ENCODE measurements at regions not wholly inside any gene's neighbourhood (a gene's known extent, or its start where the extent isn't known, plus 50 kb on each side); places are given as distances from the start of the nearest gene placed in this dataset.
"Not testable (repeated sequence)": the region's sequence is repeated elsewhere in the genome, so short reads cannot be mapped to it uniquely, and the experiment has no call there.

DNA sequence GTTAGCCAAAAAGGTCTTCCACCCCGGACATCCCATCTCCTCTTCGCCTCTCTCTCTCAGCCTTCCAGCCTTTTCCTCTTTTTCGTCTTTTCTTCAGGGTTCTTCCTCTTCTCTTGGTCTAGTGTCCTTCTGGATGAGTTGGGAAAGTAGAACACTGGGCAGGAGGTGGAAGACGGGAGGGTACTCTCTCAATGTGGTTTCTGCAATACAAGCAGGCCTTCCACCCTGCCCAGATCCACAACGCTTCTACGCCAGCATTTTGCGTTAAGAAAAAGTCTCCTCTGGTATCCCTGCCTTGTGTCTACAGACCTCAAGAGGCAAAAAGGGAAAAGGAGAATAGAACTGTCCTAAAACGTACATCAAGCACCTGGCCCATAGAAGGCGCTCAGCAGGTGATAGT is 587.8 kb downstream of the BNC2 start:
- no peak for DNase-seq

DNA sequence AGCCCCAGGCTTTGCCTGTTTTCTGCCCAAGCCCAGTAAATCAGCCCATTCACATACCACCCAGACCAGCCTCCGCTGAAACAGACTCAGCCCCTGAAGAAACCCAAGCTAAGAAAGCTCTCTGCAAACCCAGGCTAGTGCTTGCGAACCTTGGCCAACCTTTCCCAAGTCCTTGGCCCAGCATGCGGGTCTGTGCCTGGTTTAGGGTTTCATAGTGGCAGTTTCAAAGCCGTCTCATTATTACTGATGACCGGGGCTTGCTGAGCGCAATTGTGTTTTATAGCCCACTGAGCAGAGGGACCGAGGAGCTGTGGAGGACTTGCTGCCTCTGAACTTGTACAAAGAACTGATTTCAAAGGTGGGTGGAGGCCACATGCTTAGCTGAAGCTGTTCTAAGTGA is 584.3 kb downstream of the BNC2 start:
- DNase-seq: no peak

DNA sequence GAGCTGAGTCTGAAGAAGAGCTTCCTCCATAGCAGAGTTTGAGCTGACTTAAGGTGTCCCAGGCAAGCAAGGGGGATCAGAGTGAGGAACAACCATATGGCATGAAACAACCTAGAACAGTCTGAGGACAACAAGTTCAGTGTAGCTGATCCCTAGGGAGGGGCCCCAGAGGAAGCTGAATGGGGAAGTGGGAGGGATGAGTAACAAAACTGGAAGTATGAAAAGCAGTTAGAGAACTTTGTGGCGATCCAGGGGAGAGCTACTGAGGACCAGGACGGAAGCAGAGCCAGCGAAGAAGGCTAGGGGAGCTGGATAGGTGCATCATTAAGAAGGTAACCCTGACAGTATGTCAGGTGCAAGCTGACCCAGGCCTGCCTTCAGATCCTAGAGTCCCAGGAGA is 580.8 kb downstream of the BNC2 start:
- DNase-seq: no peak

DNA sequence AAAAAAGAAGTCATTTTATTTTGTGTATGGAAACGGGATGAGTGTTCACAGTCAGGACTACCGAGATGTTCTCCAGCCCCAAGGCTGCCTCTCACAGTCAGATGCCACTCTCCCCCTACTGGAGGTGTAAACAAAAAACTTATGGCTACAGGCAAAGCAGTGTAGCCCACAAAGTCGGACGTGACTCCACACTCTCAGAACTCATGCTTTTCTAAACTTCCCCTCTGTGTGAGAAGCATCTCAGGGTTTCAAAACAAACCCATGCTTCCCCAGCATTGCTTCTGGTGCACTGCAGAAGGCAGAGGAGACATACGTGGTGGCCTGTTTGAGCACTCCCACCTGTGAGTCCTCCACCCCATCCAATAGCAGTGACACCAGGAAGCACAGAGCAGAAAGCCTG is 580.3 kb downstream of the BNC2 start:
- DNase-seq: no peak

DNA sequence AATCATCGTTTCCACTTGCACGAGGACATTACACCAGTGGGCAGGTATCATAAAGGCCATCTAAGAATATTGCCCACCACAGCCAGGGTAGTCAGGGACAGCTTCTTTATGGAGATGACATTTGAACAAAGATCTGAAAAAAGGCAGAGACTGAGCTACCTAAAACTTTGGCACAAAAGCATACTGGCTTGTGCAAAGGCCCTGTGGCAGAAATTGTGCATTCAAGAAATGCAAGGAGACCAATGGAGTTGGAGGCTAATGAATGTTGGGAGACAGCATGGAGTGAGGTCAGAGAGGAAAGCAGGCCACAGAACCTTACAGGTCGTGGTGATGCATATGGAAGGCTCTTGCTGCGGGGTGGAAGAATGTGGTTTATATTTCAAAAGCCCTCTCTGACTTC is 578.5 kb downstream of the BNC2 start:
- no peak for DNase-seq

DNA sequence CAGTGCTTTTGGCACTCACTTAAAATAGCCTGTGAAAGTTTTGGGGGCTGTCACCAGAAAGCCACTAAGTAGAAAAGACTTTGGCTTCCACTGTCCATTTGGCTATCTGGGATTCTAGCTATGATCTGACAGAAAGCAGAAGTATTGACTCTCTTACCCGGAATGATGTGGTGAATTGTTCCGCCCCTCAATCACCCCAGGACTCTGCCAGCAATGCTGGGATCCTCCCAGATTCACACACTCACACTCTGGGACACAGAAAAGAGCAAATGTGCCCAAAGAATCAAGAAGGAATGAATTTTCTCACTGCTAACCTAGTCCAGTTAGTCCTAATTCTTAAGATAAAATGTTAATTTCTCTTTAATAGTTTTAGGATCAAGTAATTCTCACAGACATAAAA is 576.9 kb downstream of the BNC2 start:
- no peak for DNase-seq

DNA sequence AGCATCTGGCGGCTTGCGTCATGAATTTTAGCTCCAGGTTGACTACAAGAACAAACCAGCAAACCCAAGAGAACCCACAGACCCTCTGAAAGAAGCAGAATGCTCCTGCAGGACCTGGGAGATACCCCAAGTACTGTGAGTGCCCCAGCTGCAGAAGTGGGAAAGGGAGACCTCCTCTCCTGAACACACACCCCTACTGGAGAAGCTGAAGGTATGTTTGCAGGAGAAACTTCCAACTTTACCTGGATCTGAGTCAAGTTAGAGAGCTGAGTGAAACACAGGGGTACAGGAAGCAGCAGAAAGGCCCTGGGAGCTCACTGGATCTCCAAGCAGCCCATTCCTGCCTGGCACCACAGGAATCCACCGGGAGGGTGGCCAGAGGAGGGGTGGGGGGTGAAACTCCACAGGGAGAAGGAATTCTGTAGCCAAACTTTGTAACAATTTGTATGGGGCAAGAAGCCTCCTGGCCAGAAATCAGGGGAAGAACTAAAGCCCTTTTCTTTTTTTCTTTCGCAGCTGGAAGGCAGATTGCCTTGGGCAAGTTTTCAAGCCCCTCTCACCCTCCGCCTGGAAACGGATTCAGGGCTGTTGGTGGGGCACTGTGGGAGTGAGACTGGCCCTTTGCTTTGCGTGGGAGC is 576.2 kb downstream of the BNC2 start:
- no peak for DNase-seq

DNA sequence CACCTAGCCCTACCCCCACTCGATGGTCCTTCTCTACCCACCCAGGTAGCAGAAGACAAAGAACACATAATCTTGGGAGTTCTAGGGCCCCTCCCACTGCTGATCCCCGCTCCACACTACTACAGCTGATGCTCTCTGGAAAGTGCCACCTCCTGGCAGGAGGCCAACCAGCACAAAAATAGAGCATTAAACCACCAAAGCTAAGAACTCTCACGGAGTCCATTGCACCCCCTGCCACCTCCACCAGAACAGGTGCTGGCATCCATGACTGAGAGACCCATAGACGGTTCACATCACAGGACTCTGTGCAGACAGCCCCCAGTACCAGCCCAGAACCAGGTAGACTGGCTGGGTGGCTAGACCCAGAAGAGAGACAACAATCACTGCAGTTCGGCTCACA is 575.5 kb downstream of the BNC2 start:
- not testable (repeated sequence) for DNase-seq

DNA sequence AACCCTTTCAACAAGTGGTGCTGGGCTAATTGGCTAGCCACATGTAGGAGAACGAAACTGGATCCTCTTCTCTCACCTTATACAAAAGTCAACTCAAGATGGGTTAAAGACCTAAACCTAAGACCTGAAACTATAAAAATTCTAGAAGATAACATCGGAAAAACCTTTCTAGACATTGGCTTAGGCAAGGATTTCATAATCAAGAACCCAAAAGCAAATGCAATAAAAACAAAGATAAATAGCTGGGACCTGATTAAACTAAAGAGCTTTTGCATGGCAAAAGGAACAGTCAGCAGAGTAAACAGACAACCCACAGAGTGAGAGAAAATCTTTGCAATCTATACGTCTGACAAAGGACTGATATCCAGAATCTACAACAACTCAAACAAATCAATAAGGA is 571.1 kb downstream of the BNC2 start:
- DNase-seq: not testable (repeated sequence)

DNA sequence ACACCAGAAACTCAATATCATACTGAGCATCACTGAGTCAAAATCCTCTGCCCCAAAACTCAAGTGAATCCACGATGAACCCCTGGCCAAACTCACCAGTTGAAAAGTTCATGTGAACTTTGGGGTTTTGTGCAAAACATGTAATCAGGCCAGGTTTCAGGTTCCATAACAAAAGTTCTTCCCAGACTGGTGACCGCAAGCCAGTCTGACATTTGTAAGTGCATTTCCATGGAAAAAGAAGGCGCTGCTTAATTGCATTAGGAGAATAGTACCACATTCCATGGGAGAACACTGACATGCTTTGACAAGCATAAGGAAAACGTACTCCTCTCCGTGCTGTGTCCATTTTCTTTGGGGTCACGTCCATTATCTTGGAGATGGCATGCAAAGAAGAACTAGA is 567.0 kb downstream of the BNC2 start:
- DNase-seq: no peak

DNA sequence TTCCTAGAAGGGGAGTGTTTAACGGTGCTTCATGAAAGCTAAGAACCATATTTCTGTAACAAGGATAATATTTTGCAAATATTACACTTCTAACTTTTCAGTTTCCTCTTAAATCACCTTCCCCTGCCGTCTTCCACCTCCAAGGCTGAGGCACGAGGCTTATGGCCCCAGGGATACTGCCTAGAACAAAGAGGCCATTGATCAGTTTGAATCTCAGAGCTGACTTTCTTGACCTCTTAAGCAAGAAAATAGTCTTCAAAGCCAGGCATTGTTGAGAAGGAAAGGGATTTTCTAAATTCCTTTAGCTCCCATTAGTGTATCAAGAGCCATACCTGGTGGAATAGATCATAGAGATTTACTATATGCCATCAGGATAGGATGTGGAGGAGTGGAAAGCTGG is 566.2 kb downstream of the BNC2 start:
- DNase-seq: no peak

DNA sequence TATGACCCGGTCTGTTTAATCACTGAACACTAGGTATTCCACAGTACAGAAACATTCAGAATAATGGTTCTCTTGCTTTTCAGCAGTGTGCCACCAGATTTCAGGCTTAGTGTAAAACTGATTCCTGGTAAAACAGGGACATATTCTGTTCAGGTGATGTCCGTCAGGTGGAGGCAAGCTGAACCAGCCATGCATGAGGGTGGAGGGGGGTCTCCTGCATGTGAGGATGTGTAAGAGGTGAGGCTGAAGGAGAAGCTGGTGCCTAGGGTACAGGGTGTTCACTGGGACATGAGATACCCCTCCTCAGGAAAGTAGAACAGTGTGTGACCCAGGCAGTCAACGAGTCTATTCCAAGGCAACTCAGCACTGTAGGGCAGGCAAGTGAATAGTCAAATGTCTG is 563.9 kb downstream of the BNC2 start:
- DNase-seq: no peak

DNA sequence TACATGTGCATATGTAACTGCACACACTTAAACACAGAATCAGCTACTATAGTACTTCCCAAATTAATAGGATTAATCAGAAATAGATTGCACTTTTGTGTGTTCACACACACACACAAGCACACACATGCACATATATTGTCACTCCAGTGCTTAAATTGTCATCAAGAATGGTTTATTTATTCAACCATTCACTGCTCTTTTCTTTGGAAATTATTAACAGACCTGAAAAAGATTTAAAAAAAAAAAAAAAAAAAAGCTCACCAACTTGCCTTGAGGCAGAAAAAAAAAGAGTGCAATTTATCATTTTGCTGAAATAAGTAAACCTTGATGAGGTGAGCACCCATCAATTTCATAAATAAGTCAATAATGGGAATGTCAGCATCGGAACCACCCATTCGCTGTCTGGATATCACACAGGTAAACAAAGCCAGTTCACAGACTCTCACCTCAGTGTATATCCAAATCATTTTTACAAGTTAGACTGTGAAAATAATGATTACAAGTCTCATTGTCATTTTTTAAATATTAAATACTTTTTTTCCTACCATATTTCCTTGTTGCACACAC is 562.8 kb downstream of the BNC2 start:
- no peak for DNase-seq

DNA sequence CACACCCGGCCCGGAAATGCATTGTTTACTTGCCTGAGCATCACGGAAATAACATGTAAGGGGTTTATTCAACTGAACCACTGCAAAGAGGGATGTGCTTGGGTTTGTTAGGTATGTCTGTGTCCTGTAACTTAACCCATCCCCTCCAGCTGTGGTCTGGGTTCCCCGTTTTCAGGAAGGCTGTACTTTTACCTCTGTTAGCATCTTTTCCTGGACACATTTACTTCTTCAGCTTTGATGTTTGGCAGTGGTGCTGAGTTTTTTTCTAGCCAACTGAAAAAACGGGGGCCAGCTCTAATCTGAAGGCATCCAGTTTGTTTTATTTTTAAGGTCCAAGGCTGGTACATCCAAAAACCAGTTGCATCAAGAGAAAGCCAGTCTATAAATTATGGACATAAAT is 561.8 kb downstream of the BNC2 start:
- DNase-seq: no peak

DNA sequence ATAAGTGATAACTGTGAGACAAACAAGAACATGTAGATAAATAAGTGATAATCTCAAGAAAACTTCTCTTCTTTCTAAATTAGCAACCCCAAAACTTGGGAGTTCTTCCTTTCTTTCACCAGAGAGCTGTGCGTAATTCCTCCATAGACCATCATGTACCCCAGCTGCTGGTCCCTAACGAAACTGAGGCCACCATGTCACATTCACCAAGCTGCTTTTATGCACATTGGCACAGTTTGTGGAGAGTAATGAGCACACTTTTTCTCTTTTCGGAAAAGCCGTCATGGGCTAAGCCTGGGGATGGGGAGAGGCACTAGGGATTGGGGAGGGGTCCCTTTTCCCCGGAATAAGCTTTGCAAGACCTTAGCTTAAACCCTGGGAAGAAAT is 561.4 kb downstream of the BNC2 start:
- no peak for DNase-seq

DNA sequence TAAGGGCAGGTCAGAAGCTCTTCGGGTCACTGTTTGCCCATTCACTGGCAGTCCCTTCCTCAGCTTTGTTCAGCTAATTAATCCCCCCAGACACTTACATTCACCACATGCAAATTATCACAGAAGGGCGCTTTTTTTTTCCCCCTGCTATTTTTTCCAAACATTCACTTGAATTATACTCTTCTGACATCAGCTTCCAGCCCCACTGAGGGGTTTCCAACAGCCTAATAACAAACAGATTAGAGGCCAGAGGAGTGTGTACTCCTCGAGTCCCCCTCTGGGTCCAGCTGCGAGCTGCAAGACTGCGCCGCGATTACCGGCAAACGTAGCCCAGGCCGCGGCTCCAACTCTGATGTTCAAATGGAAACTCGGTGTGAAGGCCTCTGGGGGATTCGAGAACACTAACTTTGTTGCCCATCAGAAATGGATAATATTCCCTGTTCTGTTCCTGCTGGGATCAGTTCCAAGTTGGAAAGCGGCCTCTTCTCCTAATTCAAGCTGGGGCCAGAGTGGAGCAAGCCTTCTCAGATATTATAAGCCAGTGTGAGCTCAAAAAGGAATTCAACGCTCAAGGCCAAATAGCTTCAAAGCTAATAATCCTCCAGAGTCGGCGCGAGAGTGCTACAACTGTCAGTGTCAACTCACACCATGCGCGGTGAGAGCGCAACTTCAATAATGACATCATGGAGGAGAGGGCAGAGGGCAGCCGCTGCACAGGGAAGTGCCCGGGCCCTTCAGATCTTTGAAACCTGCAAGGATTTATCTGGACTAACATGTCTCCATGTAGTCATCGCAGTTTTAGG is 560.8 kb downstream of the BNC2 start:
- no peak for DNase-seq

DNA sequence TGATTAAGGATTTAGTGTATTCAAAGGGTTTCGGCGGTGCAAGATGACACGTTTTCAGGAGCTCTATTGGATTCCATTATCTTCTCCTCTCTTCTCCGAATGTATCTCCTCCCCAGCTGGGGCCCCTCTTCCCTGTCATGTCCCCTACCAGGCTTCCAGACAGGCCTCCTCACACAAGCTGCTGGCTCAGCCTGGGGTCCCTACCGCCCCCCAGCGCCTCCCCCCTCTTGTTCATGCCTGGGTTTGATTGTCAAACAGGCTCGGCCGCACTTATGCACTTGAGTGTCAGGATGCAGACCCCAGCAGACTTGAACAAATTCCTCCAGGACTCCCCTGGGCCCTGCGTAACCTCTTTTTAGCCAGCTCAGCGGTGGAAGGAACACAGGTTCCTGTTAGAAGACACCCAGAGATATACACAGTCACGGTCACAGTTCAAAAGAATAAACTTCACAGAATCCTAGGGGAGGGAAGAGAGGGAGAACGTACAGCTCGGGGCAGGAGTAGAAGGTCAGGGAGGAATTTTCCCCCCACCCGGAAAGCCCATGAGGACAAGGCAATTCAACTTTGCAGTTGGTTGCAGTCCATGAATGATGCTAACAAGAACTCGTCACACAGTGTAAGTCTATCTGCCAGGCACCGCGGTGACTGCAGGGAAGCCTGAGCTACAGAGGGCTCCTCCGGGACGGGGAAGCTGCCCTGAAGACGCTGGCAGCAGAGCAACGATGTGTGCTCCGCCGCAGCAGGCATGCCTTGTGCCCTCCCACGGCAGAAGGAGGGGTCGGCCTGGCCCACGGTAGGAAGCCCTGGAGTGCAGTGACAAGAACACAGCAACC is 560.0 kb downstream of the BNC2 start:
- DNase-seq: no peak

DNA sequence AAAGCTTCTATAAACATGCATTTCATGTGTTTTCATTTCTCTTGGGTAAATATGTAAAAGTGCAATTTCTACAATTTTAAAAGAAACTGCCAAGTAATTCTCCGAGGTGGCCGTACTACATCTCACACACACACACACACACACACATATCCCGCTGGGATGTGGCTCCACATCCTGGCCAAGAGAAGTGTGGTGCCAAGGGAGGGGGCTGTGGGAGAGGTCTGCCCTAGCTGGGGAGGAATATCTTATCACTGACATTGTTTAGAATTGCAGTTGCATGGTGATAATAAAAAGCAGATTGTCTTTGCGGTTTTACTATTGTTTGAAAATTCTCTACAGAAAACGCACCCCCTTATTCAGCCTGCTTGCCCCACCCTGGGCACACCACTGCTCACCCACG is 558.4 kb downstream of the BNC2 start:
- no peak for DNase-seq

DNA sequence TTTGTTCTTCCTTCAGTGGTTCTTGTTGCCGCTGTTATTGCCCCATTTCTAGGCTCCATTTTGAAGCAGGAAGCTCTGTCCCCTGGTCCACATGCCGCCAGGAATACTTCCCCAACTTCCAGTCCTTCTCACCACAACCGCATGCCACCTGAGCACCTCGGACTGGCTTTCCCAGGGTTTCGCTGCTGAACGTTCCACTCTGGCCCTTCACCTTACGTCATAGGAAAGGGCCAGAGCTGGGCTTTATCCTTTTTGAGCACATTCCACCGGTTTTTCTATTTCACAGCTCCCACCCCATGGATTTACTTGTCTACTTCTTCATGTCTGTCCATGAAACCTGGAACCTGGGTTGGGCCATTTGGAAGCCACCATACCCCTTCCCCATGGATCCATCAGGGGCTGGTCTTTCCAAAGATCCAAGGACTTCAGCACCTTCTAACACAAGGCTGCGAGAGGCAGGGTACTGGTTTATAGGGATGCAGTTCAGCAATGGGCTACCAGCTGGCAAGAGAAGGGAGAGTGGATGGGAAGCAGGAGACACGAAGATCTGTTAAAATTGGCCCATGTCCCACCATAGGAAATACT is 557.4 kb downstream of the BNC2 start:
- DNase-seq: no peak

DNA sequence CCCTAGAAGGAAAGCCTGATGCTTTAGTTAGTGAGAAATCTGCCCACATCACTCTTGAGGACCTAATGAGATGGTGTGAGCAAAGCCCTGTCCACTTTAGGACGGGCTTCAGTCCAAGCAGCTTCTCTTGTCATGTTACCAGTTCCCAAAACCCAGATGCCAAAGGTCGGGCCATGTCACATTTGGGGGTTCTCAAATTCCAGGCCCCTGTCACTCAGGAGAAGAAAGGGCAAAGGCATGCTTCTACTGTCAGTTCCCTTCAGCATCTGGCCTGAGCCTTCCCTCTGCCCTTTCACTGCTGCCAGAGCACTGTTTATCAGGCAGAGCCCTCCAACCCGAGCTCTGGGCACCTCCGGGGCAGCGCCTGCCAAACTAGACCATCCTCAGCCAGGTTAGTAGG is 556.0 kb downstream of the BNC2 start:
- DNase-seq: no peak

DNA sequence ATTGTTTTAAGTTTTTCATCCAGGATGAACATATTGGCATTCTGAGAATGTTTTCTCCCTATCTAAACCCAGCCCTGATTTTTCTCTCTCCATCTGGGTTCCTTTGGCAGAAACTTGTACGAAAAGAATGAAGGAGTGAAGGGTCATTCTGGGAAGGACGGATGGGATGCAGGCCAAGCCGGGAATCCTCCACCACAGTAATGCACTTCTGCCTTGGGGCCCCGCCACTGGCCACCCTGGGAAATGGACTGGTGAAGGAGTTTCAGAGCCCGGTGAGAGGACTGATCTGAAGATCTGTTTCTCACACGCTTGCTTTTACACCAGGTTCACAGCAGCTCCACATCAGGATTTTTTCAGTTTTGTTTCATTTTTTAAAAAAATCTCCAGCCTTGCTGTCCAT is 554.8 kb downstream of the BNC2 start:
- DNase-seq: no peak

DNA sequence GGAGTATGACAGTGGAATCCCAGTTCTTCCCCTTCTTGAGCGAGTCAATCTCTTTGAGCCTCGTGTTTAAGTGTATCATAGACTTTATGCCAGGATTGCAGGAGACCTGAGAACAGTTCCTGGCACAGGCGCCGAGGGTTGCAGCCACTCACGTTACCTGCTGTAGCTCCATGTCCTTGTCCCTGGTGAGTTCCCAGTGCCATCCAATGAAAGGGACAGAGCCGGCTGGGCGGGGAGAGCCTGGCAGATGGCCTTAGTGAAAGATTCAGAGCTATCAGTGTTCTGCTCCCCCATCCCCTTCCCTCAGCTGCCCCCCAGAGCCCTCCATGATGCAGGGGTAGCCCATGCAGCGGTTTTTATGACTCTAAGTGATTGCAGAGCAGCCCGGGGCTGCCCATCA is 554.0 kb downstream of the BNC2 start:
- no peak for DNase-seq
